Activated B cell treated with CpG ODN at 0.5 μM for 24 hours (primary cell): ENCODE measurements at regions not wholly inside any gene's neighbourhood (a gene's known extent, or its start where the extent isn't known, plus 50 kb on each side); places are given as distances from the start of the nearest gene placed in this dataset.

Experiments used
- ATAC-seq: fragments of 200-7000 bp; cut with Tn5 transposase; one replicate; pipeline ENCODE4 v1.10.0; 2021; ENCODE audit warnings: low read depth, mild to moderate bottlenecking, moderate library complexity
- CTCF ChIA-PET: fragments of 350-600 bp; sonication (Branson Sonifier 250); formaldehyde crosslinking; loops from one replicate; lab custom pipeline; 2021; ENCODE audit warnings: antibody characterized with exemption; lab: Charles Lee
- POLR2A ChIA-PET: fragments of 350-600 bp; sonication (Branson Sonifier 250); formaldehyde crosslinking; loops from one replicate; lab custom pipeline; 2021; ENCODE audit warnings: antibody characterized with exemption; lab: Charles Lee
- DNase-seq: peaks from one replicate; pipeline ENCODE4 v3.0.0; 2022
- H3K27ac Mint-ChIP-seq: one replicate; pipeline ENCODE4 v1.8.0; 2020; ENCODE audit warnings: mixed read lengths
- H3K27me3 Mint-ChIP-seq: one replicate; pipeline ENCODE4 v1.8.0; 2021; ENCODE audit warnings: mixed read lengths
- H3K36me3 Mint-ChIP-seq: one replicate; pipeline ENCODE4 v1.8.0; 2021; ENCODE audit warnings: low read depth, mixed read lengths
- H3K4me1 Mint-ChIP-seq: one replicate; pipeline ENCODE4 v1.8.0; 2021; ENCODE audit warnings: mixed read lengths
- H3K4me3 Mint-ChIP-seq: one replicate; pipeline ENCODE4 v1.8.0; 2020; ENCODE audit warnings: mild to moderate bottlenecking, mixed read lengths
- H3K9me3 Mint-ChIP-seq: one replicate; pipeline ENCODE4 v1.8.0; 2020; ENCODE audit warnings: mixed read lengths
- CTCF ChIP-seq: fragments of 200-600 bp; IDR thresholded peaks from one replicate; pipeline ENCODE4 v1.8.0; 2022; ENCODE audit warnings: antibody characterized with exemption, mild to moderate bottlenecking
- intact Hi-C: fragments of 100-400 bp; cut with micrococcal nuclease; formaldehyde crosslinking; loops from one replicate; pipeline ENCODE4 v1.15.1; 2024

- Mint-ChIP-seq H3K4me3 (no peak overlapping the region), H3K9me3 (peaks cover 14% of the 10 kb centered on the region), H3K27me3 (no peaks in the 10 kb centered on the region), H3K27ac (no peak overlapping the region), H3K4me1 (no peaks in the 10 kb centered on the region), H3K36me3 (no peaks in the 10 kb centered on the region)
- ATAC-seq: no peak
- CTCF ChIA-PET: no interaction called here
- POLR2A ChIA-PET: no interaction called here
- no peak for DNase-seq
- no peak for TF ChIP-seq CTCF
- intact Hi-C loops: no loop called here
Measured at GRCh38 chr20:7004801-7005200, 237.3 kb downstream of the BMP2 start.

GRCh38 chr20:7010527-7010926, 243.0 kb downstream of the BMP2 start:
- TF ChIP-seq CTCF: no peak
- ATAC-seq: no peak
- POLR2A ChIA-PET: no interaction called here
- no peaks in the 10 kb centered on the region for H3K27me3 Mint-ChIP-seq
- no peak for DNase-seq
- intact Hi-C loops: no loop called here
- H3K27ac Mint-ChIP-seq: no peak overlapping the region
- no peak overlapping the region for H3K4me3 Mint-ChIP-seq
- H3K36me3 Mint-ChIP-seq: no peaks in the 10 kb centered on the region
- CTCF ChIA-PET: no interaction called here
- no peaks in the 10 kb centered on the region for H3K4me1 Mint-ChIP-seq
- peaks cover 14% of the 10 kb centered on the region for H3K9me3 Mint-ChIP-seq

- intact Hi-C loops: no loop called here
- ATAC-seq: no peak
- H3K27me3 Mint-ChIP-seq: no peaks in the 10 kb centered on the region
- H3K9me3 Mint-ChIP-seq: no peaks in the 10 kb centered on the region
- ChIA-PET CTCF (no interaction called here), POLR2A (no interaction called here)
- H3K4me3 Mint-ChIP-seq: no peak overlapping the region
- TF ChIP-seq CTCF: no peak
- DNase-seq: no peak
- no peak overlapping the region for H3K27ac Mint-ChIP-seq
- H3K36me3 Mint-ChIP-seq: no peaks in the 10 kb centered on the region
- H3K4me1 Mint-ChIP-seq: no peaks in the 10 kb centered on the region
Measured at GRCh38 chr20:7015257-7015656, 247.8 kb downstream of the BMP2 start.

- H3K27ac Mint-ChIP-seq: no peak overlapping the region
- H3K27me3 Mint-ChIP-seq: no peaks in the 10 kb centered on the region
- CTCF ChIA-PET: no interaction called here
- intact Hi-C loops: no loop called here
- no peak for DNase-seq
- H3K36me3 Mint-ChIP-seq: no peaks in the 10 kb centered on the region
- TF ChIP-seq CTCF: no peak
- peaks cover 18% of the 10 kb centered on the region for H3K9me3 Mint-ChIP-seq
- H3K4me1 Mint-ChIP-seq: no peaks in the 10 kb centered on the region
- POLR2A ChIA-PET: no interaction called here
- no peak overlapping the region for H3K4me3 Mint-ChIP-seq
- ATAC-seq: no peak
Measured at GRCh38 chr20:7022597-7022996, 255.1 kb downstream of the BMP2 start.

GRCh38 chr20:7025635-7026034, 258.1 kb downstream of the BMP2 start:
- Mint-ChIP-seq H3K27me3 (no peaks in the 10 kb centered on the region), H3K27ac (no peak overlapping the region), H3K4me1 (no peaks in the 10 kb centered on the region), H3K9me3 (peaks cover 18% of the 10 kb centered on the region), H3K4me3 (no peak overlapping the region), H3K36me3 (no peaks in the 10 kb centered on the region)
- intact Hi-C loops: no loop called here
- no peak for TF ChIP-seq CTCF
- no peak for ATAC-seq
- DNase-seq: no peak
- ChIA-PET POLR2A (no interaction called here), CTCF (no interaction called here)
